Panc1 (cell line): ENCODE measurements at regions not wholly inside any gene's neighbourhood (a gene's known extent, or its start where the extent isn't known, plus 50 kb on each side); places are given as distances from the start of the nearest gene placed in this dataset.

ENCODE experiments used
- CTCF ChIP-seq: fragments of 450-650 bp; IDR thresholded peaks from 2 replicates; pipeline ENCODE4 v1.5.1; 2017; ENCODE audit warnings: mild to moderate bottlenecking
- POLR2AphosphoS5 ChIP-seq: IDR thresholded peaks from 2 replicates; pipeline ENCODE4 v1.6.1; 2012; ENCODE audit warnings: mild to moderate bottlenecking, low read depth, low read length, moderate library complexity
- REST ChIP-seq, 2 experiments: IDR thresholded peaks; 2 replicates each; pipeline ENCODE4 v1.6.1; 2011 to 2012; ENCODE audit warnings: low read depth in 2 of 2, control low read depth in 1 of 2, low read length in 1 of 2, mild to moderate bottlenecking in 1 of 2, moderate library complexity in 1 of 2; ENCODE audit not compliant: insufficient read depth in 1 of 2
- SIN3A ChIP-seq: IDR thresholded peaks from 2 replicates; pipeline ENCODE4 v1.6.1; 2012; ENCODE audit warnings: low read depth, mild to moderate bottlenecking, low read length, moderate library complexity, borderline replicate concordance; ENCODE audit not compliant: insufficient read depth

- TF ChIP-seq CTCF (no peak), POLR2AphosphoS5 (no peak), REST (IDR thresholded peaks at IDR 0.05; ENCODE audit: insufficient read depth in 1 of 2, low read depth in 2 of 2, low read length in 1 of 2) (no peak), SIN3A (no peak)
These were observed 85.4 kb upstream of the FOXN2 start for GRCh38 chr2:48229063-48229462.
